Middle frontal gyrus (tissue), 1 donor: ENCODE measurements at regions not wholly inside any gene's neighbourhood (a gene's known extent, or its start where the extent isn't known, plus 50 kb on each side); places are given as distances from the start of the nearest gene placed in this dataset.
"Not testable (repeated sequence)": the region's sequence is repeated elsewhere in the genome, so short reads cannot be mapped to it uniquely, and the experiment has no call there.

Experiments
- DNase-seq: peaks from one replicate; pipeline ENCODE4 v3.0.0-alpha.2; 2015; ENCODE audit warnings: low spot score; ENCODE audit errors: extremely low spot score

- DNase-seq, result no peak
These were observed 235.1 kb upstream of the LRIG3 start for GRCh38 chr12:59155448-59155847.

GRCh38 chr12:59151243-59151642 is 230.9 kb upstream of the LRIG3 start:
- no peak for DNase-seq

- peak; percentile 50 for DNase-seq
These were observed 229.8 kb upstream of the LRIG3 start for GRCh38 chr12:59149995-59150642.

DNA sequence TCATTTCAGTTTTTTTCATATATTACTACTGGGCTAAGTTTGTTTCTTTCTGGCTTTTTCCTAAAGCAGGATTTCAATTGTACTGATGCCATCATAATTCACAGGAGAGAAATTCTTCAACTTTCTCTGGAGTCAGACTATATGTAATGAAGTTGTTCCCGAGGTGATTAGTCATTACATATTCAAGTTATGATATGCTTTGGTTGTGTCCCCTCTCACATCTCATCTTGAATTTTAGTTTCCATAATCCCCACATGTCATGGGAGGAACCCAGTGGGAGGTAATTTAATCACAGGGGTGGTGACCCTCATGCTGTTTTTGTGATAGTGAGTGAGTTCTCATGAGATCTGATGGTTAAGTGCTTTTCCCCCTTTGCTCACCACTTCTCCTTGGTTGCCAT is 227.5 kb upstream of the LRIG3 start:
- no peak for DNase-seq

DNA sequence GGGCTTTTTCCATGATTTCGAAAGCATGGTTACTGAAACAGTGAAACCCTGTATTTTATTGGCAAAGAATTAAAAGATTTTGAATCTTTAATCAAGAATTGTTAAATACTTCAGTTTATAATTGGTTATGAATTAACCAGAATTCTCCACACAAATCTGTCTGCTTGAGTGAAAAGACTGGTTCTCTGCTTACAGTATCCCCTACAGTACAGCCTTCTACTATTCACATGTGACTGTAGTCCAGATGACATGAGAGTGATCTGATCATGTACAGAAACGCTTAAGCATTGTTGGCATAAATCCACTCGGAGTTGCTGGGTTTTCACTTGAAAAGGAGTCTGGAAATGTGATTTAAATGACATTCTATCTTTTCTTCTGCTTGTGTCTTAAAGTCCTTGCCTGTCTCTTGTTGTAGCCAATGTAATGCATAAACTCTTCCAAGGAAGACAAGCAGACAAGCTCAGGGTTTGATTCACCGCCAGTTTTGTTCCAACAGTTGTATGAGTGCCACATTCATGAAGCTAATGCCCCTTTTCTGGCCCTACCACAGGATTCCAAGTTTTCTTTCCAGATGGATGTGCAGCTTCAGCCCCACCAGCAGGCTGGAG is 222.0 kb upstream of the LRIG3 start:
- DNase-seq, result no peak

GRCh38 chr12:59134750-59135149 is 214.4 kb upstream of the LRIG3 start:
- DNase-seq, result no peak

- DNase-seq, result no peak
These were observed 211.2 kb upstream of the LRIG3 start for GRCh38 chr12:59131462-59131861.

- no peak for DNase-seq
These were observed 202.5 kb upstream of the LRIG3 start for GRCh38 chr12:59122784-59123183.

- DNase-seq, result no peak
These were observed 201.1 kb upstream of the LRIG3 start for GRCh38 chr12:59121451-59121850.

- DNase-seq, result no peak
These were observed 199.4 kb upstream of the LRIG3 start for GRCh38 chr12:59119676-59120075.

GRCh38 chr12:59118356-59118755 is 198.1 kb upstream of the LRIG3 start:
- DNase-seq, result no peak

- no peak for DNase-seq
These were observed 195.7 kb upstream of the LRIG3 start for GRCh38 chr12:59115995-59116394.

DNA sequence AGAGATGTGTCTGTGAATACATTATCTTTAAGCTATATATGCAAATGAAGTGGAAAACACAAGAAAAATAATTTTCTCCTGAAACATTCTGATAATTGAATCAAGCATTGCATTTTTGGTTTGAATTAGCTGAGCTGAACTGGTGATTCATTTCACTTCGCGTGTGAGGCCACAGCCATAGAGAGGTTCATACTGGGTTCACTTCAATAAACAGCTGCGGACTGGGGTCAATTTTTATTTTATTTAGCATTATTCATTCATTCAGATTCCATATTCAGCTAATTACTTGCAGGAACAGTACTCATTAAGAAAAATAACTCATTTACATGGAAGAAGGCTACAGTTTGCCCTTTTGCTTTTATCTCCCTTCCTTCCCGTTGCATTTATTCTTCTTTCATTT is 195.2 kb upstream of the LRIG3 start:
- DNase-seq, result no peak

DNA sequence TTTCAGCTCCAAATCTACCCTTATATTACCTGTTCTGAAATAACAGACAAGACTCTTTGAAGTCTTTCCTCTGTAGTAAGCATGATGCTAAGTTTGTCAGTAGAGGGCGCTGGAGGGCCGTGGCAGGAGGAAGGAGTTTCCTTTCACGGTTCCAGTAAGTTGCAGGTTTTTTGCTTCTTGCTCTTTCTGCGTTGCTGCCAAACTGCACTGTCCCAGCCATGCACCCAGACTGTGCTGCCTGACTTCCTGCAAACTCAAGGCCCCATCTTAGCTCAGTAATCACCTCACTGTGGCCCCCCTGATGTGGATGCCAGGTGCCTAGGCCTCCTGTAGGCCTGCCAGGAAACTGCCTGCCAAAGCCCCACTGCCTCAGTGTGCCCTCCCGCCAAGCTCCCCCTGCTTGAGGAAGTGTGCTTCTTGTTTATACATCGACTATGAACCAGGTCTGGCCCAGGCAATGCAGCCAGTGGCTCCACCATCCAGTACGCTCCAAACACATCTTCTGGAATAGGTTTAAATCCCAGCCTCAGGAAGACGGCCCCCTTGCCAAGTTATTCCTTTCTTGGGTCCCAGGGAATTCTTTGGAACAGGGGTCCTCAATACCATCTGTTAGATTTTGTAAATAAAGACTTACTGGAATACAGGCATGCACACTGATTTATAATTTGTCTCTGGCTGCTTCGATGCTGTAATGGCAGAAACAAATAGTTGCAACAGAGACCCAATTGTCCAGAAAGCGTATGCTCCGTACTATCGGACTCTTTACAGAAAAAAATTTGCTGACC is 193.7 kb upstream of the LRIG3 start:
- peak; percentile 68 for DNase-seq

GRCh38 chr12:59111851-59112250 is 191.5 kb upstream of the LRIG3 start:
- DNase-seq, result no peak

- DNase-seq, result not testable (repeated sequence)
These were observed 188.2 kb upstream of the LRIG3 start for GRCh38 chr12:59108516-59108915.

DNA sequence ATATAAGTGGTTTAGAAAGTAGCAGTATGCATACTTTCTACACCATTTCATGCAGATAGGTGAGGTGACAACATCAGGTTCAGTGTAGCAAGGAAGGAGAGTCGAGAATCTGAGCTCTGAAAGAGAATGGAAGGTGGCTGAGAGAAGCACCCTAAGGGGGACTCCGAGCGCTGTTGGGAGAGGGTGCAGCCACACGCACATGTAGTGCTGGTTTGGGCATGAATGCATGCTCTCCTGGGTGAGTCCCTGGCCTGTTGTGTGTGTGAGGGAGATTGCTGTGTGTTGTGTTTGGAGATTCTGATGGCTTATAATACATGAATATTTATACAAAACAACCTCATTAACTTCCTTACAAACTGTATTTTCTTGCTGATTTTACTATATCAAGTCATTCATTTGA is 180.3 kb upstream of the LRIG3 start:
- no peak for DNase-seq

DNA sequence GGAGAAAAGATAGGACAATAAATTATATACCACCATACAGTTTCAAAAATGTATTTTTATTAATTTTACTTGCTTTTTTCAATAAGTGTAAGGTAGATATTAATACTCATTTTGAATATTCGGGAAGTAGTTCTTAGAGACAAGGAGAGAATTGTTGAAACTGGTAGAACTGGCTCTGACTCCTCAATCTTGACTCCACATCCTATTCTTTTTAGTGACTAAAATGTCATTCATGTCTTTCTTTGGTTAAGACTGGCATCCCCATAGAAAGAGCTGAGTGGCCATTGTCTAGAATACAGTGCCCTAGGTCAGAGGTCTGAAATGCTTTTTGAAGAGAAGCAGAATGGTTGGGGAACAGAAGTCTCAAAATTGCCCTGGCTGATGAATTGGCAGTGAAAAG is 177.6 kb upstream of the LRIG3 start:
- no peak for DNase-seq

GRCh38 chr12:59096246-59096645 is 175.9 kb upstream of the LRIG3 start:
- DNase-seq, result no peak

DNA sequence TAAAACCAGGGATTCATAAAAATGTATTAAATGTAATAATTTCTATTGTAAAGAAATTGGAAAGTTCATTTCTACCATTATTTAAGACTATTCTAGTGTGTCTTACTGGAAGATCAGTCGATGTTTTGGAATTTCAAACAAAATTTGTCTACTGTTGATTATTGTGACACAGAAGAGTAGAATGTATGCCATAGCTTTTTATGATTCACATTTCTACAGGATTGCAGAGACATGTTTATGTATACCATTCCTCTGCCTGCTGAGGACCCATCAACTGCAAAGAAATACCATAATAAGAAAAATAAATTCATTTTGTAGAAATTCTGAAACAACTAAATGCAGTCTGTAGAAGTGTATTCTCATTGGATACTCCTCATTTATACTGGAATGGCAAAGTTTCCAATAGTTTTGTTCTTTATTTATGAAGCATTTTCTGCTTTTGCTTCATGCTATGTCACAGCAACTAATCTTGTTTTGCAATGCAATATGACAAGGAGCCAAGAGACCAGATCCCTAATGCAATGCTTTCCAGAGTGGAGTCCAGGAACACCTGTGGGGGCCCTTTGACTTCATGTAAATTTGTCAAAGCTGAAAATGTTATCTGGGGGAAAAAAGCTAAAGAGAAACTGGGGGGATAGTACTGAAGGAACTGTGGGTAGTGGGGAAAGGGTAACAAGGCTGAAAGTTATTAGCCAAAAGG is 172.9 kb upstream of the LRIG3 start:
- no peak for DNase-seq

DNA sequence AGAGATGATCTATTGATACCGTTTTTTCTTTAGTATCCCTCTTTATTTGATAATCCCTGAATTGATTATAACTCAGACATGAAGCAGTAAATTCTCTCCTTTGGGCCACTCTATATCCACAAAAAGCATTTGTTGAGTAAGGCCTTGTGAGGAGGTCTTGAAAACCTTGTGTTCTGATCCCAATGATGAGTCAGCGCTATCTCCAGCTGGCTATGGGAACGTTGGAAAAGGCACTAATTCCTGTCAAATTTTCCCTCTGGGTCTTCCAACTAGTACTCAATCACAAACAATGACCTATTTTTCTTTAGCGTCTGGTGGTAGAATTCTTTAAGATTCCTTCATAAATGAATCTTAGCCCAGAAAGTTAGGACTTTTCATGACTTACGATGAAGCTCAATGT is 168.4 kb upstream of the LRIG3 start:
- DNase-seq, result no peak

DNA sequence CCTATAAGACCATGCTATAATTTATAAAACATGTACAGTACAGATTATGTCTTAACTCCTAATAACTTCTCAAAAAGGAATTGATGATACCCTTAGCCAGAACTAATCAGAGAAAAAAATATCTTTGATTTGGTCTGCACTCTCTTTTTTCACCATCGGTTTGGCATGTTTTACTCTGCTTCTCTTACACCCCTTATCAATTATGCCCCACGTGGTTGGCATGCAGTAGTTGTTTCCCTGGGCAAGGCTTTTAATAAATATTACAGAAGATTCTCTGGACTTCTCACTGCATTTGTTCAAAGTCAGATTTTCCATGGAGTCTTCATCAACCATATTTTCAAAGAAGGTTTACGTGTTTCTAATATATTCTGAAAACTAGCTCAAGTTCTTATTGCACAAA is 167.4 kb upstream of the LRIG3 start:
- no peak for DNase-seq
